T-helper 2 cell treated with Interferon-gamma antibody and Interleukin-4, amounts not matched to agents 100 ng/mL and 5 ng/mL, for 36 hours (primary cell): ENCODE measurements at regions not wholly inside any gene's neighbourhood (a gene's known extent, or its start where the extent isn't known, plus 50 kb on each side); places are given as distances from the start of the nearest gene placed in this dataset.

Source experiments
- intact Hi-C: fragments of 100-400 bp; cut with micrococcal nuclease; formaldehyde crosslinking; loops from one replicate; pipeline ENCODE4 v1.15.1; 2023

GRCh38 chr4:13056630-13057189, 427.4 kb downstream of the RAB28 start:
- intact Hi-C loops, result no loop called here

- intact Hi-C loops, result no loop called here
Observed at GRCh38 chr4:13054420-13054970, 429.6 kb downstream of the RAB28 start.

- intact Hi-C loops, result no loop called here
Observed at GRCh38 chr4:13047591-13047990, 436.5 kb downstream of the RAB28 start.

GRCh38 chr4:13036841-13037240, 447.3 kb downstream of the RAB28 start:
- intact Hi-C loops, result no loop called here

GRCh38 chr4:13032936-13033335, 451.2 kb downstream of the RAB28 start:
- intact Hi-C loops, result no loop called here

GRCh38 chr4:13024147-13025105, 459.7 kb downstream of the RAB28 start:
- intact Hi-C loops, result no loop called here

GRCh38 chr4:13007802-13008470, 476.2 kb downstream of the RAB28 start:
- intact Hi-C loops, result no loop called here

- intact Hi-C loops, result no loop called here
Observed at GRCh38 chr4:12993923-12994322, 490.2 kb downstream of the RAB28 start.

GRCh38 chr4:12987284-12987683, 496.9 kb downstream of the RAB28 start:
- intact Hi-C loops, result no loop called here

- intact Hi-C loops, result no loop called here
Observed at GRCh38 chr4:12979797-12980196, 504.3 kb downstream of the RAB28 start.

- intact Hi-C loops, result no loop called here
Observed at GRCh38 chr4:12978310-12978709, 505.8 kb downstream of the RAB28 start.

- intact Hi-C loops, result no loop called here
Observed at GRCh38 chr4:12975511-12975910, 508.6 kb downstream of the RAB28 start.

- intact Hi-C loops, result no loop called here
Observed at GRCh38 chr4:12973522-12973921, 510.6 kb downstream of the RAB28 start.

GRCh38 chr4:12968345-12968744, 515.8 kb downstream of the RAB28 start:
- intact Hi-C loops, result no loop called here

GRCh38 chr4:12966726-12967125, 517.4 kb downstream of the RAB28 start:
- intact Hi-C loops, result no loop called here

- intact Hi-C loops, result no loop called here
Observed at GRCh38 chr4:12965334-12965733, 518.8 kb downstream of the RAB28 start.

- intact Hi-C loops, result no loop called here
Observed at GRCh38 chr4:12963912-12964311, 520.2 kb downstream of the RAB28 start.

GRCh38 chr4:12963291-12963690, 520.8 kb downstream of the RAB28 start:
- intact Hi-C loops, result no loop called here

- intact Hi-C loops, result no loop called here
Observed at GRCh38 chr4:12961713-12962112, 522.4 kb downstream of the RAB28 start.

GRCh38 chr4:12958436-12958835, 525.7 kb downstream of the RAB28 start:
- intact Hi-C loops, result no loop called here

GRCh38 chr4:12957108-12957507, 527.0 kb downstream of the RAB28 start:
- intact Hi-C loops, result no loop called here

- intact Hi-C loops, result no loop called here
Observed at GRCh38 chr4:12956026-12956425, 528.1 kb downstream of the RAB28 start.
